ENCODE measurements at regions not wholly inside any gene's neighbourhood (a gene's known extent, or its start where the extent isn't known, plus 50 kb on each side); places are given as distances from the start of the nearest gene placed in this dataset.

DNA sequence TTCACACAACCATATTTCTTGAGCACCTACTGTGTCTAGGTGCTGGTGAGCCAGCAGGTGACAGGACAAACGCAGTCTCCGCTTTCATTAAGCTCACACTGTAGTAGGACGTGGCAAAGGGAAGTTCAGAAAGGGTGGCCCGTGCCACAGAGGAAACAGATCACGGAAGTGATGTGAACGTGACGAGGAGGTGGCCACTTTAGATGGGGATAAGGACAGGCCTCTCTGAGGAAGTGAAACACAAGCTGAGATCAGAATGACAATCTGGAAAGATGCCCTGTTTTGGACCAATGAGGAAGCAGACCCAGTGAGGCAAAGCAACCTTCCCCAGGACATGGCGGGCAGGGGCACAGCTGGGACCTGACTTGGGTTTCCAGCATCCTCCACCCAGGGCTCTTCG, 127.4 kb upstream of the PRMT8 start:
- no peak overlapping the region for H3K27ac ChIP-seq (ENCODE audit: insufficient read depth, low read length)
- no peaks in the 10 kb centered on the region; the same call in 1 of the 2 replicates for H3K9me1 ChIP-seq (ENCODE audit: insufficient read depth, low read length)
- no peak overlapping the region for H2BK5ac ChIP-seq (ENCODE audit: low read depth, low read length, poor library complexity, severe bottlenecking)
- BruUV-seq (replicated peaks), result no TSS peak
- H4K20me1 ChIP-seq (ENCODE audit: insufficient read depth, low read length), result no peaks in the 10 kb centered on the region
- dilution Hi-C loops (cut with HindIII; ENCODE audit: low sequenced_read_pairs, unreplicated experiment), result no loop called here
- no peak overlapping the region for H2BK15ac ChIP-seq (ENCODE audit: low read depth, low read length)
- no peak overlapping the region for H2BK120ac ChIP-seq (ENCODE audit: low read depth, low read length)
- intact Hi-C loops (cut with micrococcal nuclease), result no loop called here
- H2BK20ac ChIP-seq (ENCODE audit: low read depth, low read length), result no peak overlapping the region
- no peak overlapping the region for H3K18ac ChIP-seq (ENCODE audit: low read depth, low read length)
- CTCF ChIA-PET, result no interaction called here
- peaks cover 50% of the 10 kb centered on the region for H3K27me3 ChIP-seq (ENCODE audit: control insufficient read depth, insufficient read depth, low read length)
- no peaks in the 10 kb centered on the region for H3K36me3 ChIP-seq (ENCODE audit: control insufficient read depth, insufficient read depth, low read length)
- no peak overlapping the region for H3K23ac ChIP-seq (ENCODE audit: low read depth, low read length)
- no peak overlapping the region for H3K56ac ChIP-seq (ENCODE audit: extremely low read depth, insufficient read depth, low read length)
- no peak overlapping the region for H3K4me3 ChIP-seq (ENCODE audit: insufficient read depth, low read depth, low read length)
- 48% methylated on average over 5 of the region's 9 CpGs; no CpG with 5 or more reads in 1 of the 2 experiments for WGBS, 2 experiments (ENCODE audit: extremely low coverage in 2 of 2, insufficient read length in 1 of 2)
- no peak overlapping the region for H2AK9ac ChIP-seq (replicated peaks; ENCODE audit: low read depth, low read length, poor library complexity)
- H3K4ac ChIP-seq (ENCODE audit: low read depth, low read length), result no peak overlapping the region
- H3K4me1 ChIP-seq (ENCODE audit: control insufficient read depth, insufficient read depth, low read length), result no peaks in the 10 kb centered on the region
- H2AK5ac ChIP-seq (ENCODE audit: low read depth, low read length), result no peak overlapping the region
- in situ Hi-C loops (cut with MboI; ENCODE audit: low sequenced_read_pairs), result no loop called here
- H3K9me3 ChIP-seq (ENCODE audit: control insufficient read depth, insufficient read depth, low read length), result no peaks in the 10 kb centered on the region
- POLR2A ChIA-PET (ENCODE audit: unreplicated experiment), result no interaction called here
- no peak overlapping the region for H3K9ac ChIP-seq (ENCODE audit: low read depth, low read length)
- no peaks in the 10 kb centered on the region for H3K79me1 ChIP-seq (ENCODE audit: low read depth in 1 of 2, low read length in 2 of 2)
- H3K4me2 ChIP-seq (ENCODE audit: low read depth, low read length), result no peak overlapping the region
- no peak overlapping the region for H4K5ac ChIP-seq (ENCODE audit: low read depth, low read length)
- no peak for DNase-seq
- TF ChIP-seq NFE2L2 (IDR thresholded peaks at IDR 0.05; ENCODE audit: low read depth, low read length) (no peak), RAD21 (IDR thresholded peaks at IDR 0.05; ENCODE audit: low read length) (no peak), MAFK (IDR thresholded peaks at IDR 0.05; ENCODE audit: low read depth, low read length) (no peak), FOS (IDR thresholded peaks at IDR 0.05; ENCODE audit: low read depth, low read length) (no peak), MXI1 (IDR thresholded peaks at IDR 0.05; ENCODE audit: borderline replicate concordance, low read depth, low read length) (no peak), RFX5 (IDR thresholded peaks at IDR 0.05; ENCODE audit: low read depth, low read length) (no peak), SMC3 (IDR thresholded peaks at IDR 0.05; ENCODE audit: low read depth, low read length) (no peak), POLR2A (IDR thresholded peaks at IDR 0.05; ENCODE audit: low read depth, low read length) (no peak), CHD1 (IDR thresholded peaks at IDR 0.05; ENCODE audit: low read depth, low read length) (no peak)
- no peak overlapping the region for H2AFZ ChIP-seq (replicated peaks; ENCODE audit: low read length, poor library complexity)
- no peak overlapping the region for H3K14ac ChIP-seq (replicated peaks; ENCODE audit: low read depth, low read length)
- H4K8ac ChIP-seq (ENCODE audit: low read depth in 2 of 2, low read length in 2 of 2), result no peak overlapping the region
- H4K91ac ChIP-seq (ENCODE audit: insufficient read depth, low read depth, low read length), result no peak overlapping the region
- ATAC-seq (ENCODE audit: low read depth), result no peak

All from IMR-90 (cell line).